Astrocyte of the spinal cord (primary cell): ENCODE measurements at regions not wholly inside any gene's neighbourhood (a gene's known extent, or its start where the extent isn't known, plus 50 kb on each side); places are given as distances from the start of the nearest gene placed in this dataset.

ENCODE experiments used
- DNase-seq: peaks from one replicate; pipeline ENCODE4 v3.0.0; 2011; ENCODE audit warnings: low read depth, low spot score
- H3K4me3 ChIP-seq: 2 replicates; pipeline ENCODE4 v1.5.1; 2011; ENCODE audit warnings: low read depth, mild to moderate bottlenecking, low read length, moderate library complexity
- CTCF ChIP-seq: IDR thresholded peaks from 2 replicates; pipeline ENCODE4 v1.5.1; 2012; ENCODE audit warnings: low read depth, mild to moderate bottlenecking, low read length, inconsistent platforms
- in situ Hi-C: cut with HindIII; loops from 2 replicates; pipeline ENCODE4 v1.10.0; 2017; ENCODE audit warnings: low sequenced_read_pairs

GRCh38 chr18:30527917-30528316 lies 514.6 kb downstream of the DSC3 start:
- in situ Hi-C loops: no loop called here
- H3K4me3 ChIP-seq: no peak overlapping the region
- DNase-seq: no peak

DNA sequence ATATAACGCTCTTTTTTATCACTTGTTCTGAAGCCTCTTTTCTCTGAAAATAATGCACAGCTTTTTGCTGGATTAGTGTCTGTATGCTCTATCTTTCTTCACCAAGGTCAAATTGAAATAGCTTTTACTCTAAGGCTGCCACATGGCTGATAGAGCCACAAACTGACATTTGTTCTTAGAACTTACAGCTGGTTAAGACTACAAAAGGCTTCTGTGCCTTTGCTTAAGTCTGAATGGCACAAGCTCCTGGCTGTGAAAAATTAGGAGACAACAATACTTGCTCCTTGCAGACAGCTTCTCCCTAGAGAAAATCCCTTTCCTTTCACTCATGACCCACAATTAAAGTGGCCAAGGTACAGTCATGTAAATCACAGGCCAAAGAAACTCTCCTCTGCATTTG lies 515.3 kb downstream of the DSC3 start:
- no peak for TF ChIP-seq CTCF
- H3K4me3 ChIP-seq: no peak overlapping the region
- in situ Hi-C loops: no loop called here
- DNase-seq: no peak

More at GRCh38 chr18:30527917-30528316, 514.6 kb downstream of the DSC3 start:
- no peak for TF ChIP-seq CTCF

- TF ChIP-seq CTCF: no peak
- in situ Hi-C loops: no loop called here
- no peak for DNase-seq
- no peak overlapping the region for H3K4me3 ChIP-seq
Observed at GRCh38 chr18:30522288-30522929, 520.1 kb downstream of the DSC3 start.

GRCh38 chr18:30514059-30514458 lies 528.5 kb downstream of the DSC3 start:
- TF ChIP-seq CTCF: no peak
- DNase-seq: no peak
- in situ Hi-C loops: no loop called here

GRCh38 chr18:30512872-30513271 lies 529.7 kb downstream of the DSC3 start:
- TF ChIP-seq CTCF: no peak
- in situ Hi-C loops: no loop called here
- H3K4me3 ChIP-seq: no peak overlapping the region
- no peak for DNase-seq

More at GRCh38 chr18:30514059-30514458, 528.5 kb downstream of the DSC3 start:
- H3K4me3 ChIP-seq: no peak overlapping the region

DNA sequence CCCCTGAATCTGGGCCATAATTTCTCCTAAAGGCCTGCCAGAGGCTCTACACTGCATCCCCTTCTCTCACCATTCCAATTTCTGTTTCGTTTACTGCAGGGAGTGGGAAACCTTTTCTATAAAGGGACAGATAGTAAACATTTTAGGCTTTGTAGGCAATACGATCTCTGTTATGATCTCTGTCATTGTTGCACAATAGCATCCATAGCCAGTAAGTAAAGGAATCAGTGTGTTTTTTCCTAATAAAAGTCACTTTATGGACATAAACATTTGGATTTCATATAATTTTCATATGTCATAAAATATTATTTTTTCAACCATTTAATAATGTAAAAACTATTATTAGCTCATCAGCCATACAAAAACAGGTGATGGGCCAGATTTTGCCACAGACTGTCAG lies 531.7 kb downstream of the DSC3 start:
- DNase-seq: no peak
- H3K4me3 ChIP-seq: no peak overlapping the region
- in situ Hi-C loops: no loop called here
- no peak for TF ChIP-seq CTCF
